IMR-90 (cell line): ENCODE measurements at regions not wholly inside any gene's neighbourhood (a gene's known extent, or its start where the extent isn't known, plus 50 kb on each side); places are given as distances from the start of the nearest gene placed in this dataset.

Source experiments
- ATAC-seq: fragments of 200-7000 bp; cut with Tn5 transposase; 2 replicates; pipeline ENCODE4 v1.9.1; 2020; ENCODE audit warnings: low read depth, mild to moderate bottlenecking, moderate library complexity
- BruUV-seq: library from RNA; stranded (reverse); fragments of 400-500 nt; replicated peaks from 2 replicates; lab custom pipeline; 2021; lab: Mats Ljungman, UMichigan
- CTCF ChIA-PET: fragments of 300-600 bp; formaldehyde crosslinking; extraction: SDS; loops from one replicate; lab custom pipeline; 2021; ENCODE audit warnings: antibody characterized with exemption; lab: Yijun Ruan, JAX
- POLR2A ChIA-PET: fragments of 300-600 bp; sonication (Branson Sonifier 250); formaldehyde crosslinking; loops from one replicate; lab custom pipeline; 2022; ENCODE audit warnings: antibody characterized with exemption; ENCODE audit not compliant: unreplicated experiment; lab: Charles Lee
- DNase-seq: peaks from one replicate; pipeline ENCODE4 v3.0.0; 2013
- H2AFZ ChIP-seq: replicated peaks from 2 replicates; pipeline ENCODE3; 2013; ENCODE audit warnings: low read length, mild to moderate bottlenecking; ENCODE audit not compliant: poor library complexity
- H2AK5ac ChIP-seq: 2 replicates; pipeline ENCODE4 v1.6.1; 2013; ENCODE audit warnings: low read depth, low read length, inconsistent platforms
- H2AK9ac ChIP-seq: replicated peaks from 2 replicates; pipeline ENCODE3; 2013; ENCODE audit warnings: mild to moderate bottlenecking, low read depth, low read length, moderate library complexity; ENCODE audit not compliant: poor library complexity
- H2BK120ac ChIP-seq: 2 replicates; pipeline ENCODE4 v1.6.1; 2013; ENCODE audit warnings: low read depth, low read length, inconsistent platforms
- H2BK15ac ChIP-seq: 3 replicates; pipeline ENCODE4 v1.6.1; 2013; ENCODE audit warnings: low read depth, low read length, inconsistent platforms
- H2BK20ac ChIP-seq: 2 replicates; pipeline ENCODE4 v1.6.1; 2013; ENCODE audit warnings: low read depth, mild to moderate bottlenecking, inconsistent platforms, low read length, moderate library complexity
- H2BK5ac ChIP-seq: 2 replicates; pipeline ENCODE4 v1.6.1; 2013; ENCODE audit warnings: mild to moderate bottlenecking, low read depth, low read length, inconsistent platforms; ENCODE audit not compliant: poor library complexity, severe bottlenecking
- H3K14ac ChIP-seq: replicated peaks from 2 replicates; pipeline ENCODE4 v1.6.1; 2013; ENCODE audit warnings: low read depth, low read length, inconsistent platforms
- H3K18ac ChIP-seq: 2 replicates; pipeline ENCODE4 v1.6.1; 2013; ENCODE audit warnings: low read depth, low read length, control low read depth
- H3K23ac ChIP-seq: 2 replicates; pipeline ENCODE4 v1.6.1; 2013; ENCODE audit warnings: low read depth, low read length, inconsistent platforms
- H3K27ac ChIP-seq: 2 replicates; pipeline ENCODE4 v1.5.1; 2013; ENCODE audit warnings: mild to moderate bottlenecking, control low read depth, low read length; ENCODE audit not compliant: insufficient read depth
- H3K27me3 ChIP-seq: 2 replicates; pipeline ENCODE4 v1.6.1; 2013; ENCODE audit warnings: low read length; ENCODE audit not compliant: control insufficient read depth, insufficient read depth
- H3K36me3 ChIP-seq: 2 replicates; pipeline ENCODE4 v1.6.1; 2013; ENCODE audit warnings: low read length, mixed read lengths; ENCODE audit not compliant: control insufficient read depth, insufficient read depth
- H3K4ac ChIP-seq: 2 replicates; pipeline ENCODE4 v1.6.1; 2013; ENCODE audit warnings: low read depth, low read length, inconsistent platforms
- H3K4me1 ChIP-seq: 2 replicates; pipeline ENCODE4 v1.6.1; 2013; ENCODE audit warnings: low read length, mixed read lengths; ENCODE audit not compliant: control insufficient read depth, insufficient read depth
- H3K4me2 ChIP-seq: 2 replicates; pipeline ENCODE4 v1.6.1; 2013; ENCODE audit warnings: low read depth, mild to moderate bottlenecking, control low read depth, low read length, moderate library complexity
- H3K4me3 ChIP-seq: 2 replicates; pipeline ENCODE4 v1.5.1; 2013; ENCODE audit warnings: low read depth, mild to moderate bottlenecking, control low read depth, low read length, moderate library complexity; ENCODE audit not compliant: insufficient read depth
- H3K56ac ChIP-seq: 2 replicates; pipeline ENCODE4 v1.6.1; 2013; ENCODE audit warnings: low read length, inconsistent platforms; ENCODE audit not compliant: insufficient read depth; ENCODE audit errors: extremely low read depth
- H3K79me1 ChIP-seq, 2 experiments: 2 replicates each; pipeline ENCODE4 v1.6.1; 2013; ENCODE audit warnings: low read length in 2 of 2, inconsistent platforms in 1 of 2, low read depth in 1 of 2
- H3K9ac ChIP-seq: 2 replicates; pipeline ENCODE4 v1.6.1; 2013; ENCODE audit warnings: low read depth, low read length, control low read depth
- H3K9me1 ChIP-seq: 2 replicates; pipeline ENCODE4 v1.6.1; 2013; ENCODE audit warnings: low read length, inconsistent platforms; ENCODE audit not compliant: insufficient read depth
- H3K9me3 ChIP-seq: 2 replicates; pipeline ENCODE4 v1.6.1; 2013; ENCODE audit warnings: low read length; ENCODE audit not compliant: control insufficient read depth, insufficient read depth
- H4K20me1 ChIP-seq: 2 replicates; pipeline ENCODE4 v1.6.1; 2013; ENCODE audit warnings: low read length, inconsistent platforms; ENCODE audit not compliant: insufficient read depth
- H4K5ac ChIP-seq: 2 replicates; pipeline ENCODE4 v1.6.1; 2013; ENCODE audit warnings: mild to moderate bottlenecking, low read depth, low read length, control low read depth
- H4K8ac ChIP-seq, 2 experiments: 2 replicates each; pipeline ENCODE4 v1.6.1; 2013; ENCODE audit warnings: low read depth in 2 of 2, low read length in 2 of 2, control low read depth in 1 of 2, inconsistent platforms in 1 of 2
- H4K91ac ChIP-seq: 2 replicates; pipeline ENCODE4 v1.6.1; 2013; ENCODE audit warnings: low read depth, low read length, inconsistent platforms; ENCODE audit not compliant: insufficient read depth
- BHLHE40 ChIP-seq: fragments of 150-350 bp; IDR thresholded peaks from 2 replicates; pipeline ENCODE4 v1.6.1; 2016; ENCODE audit warnings: mild to moderate bottlenecking, low read depth, low read length
- CEBPB ChIP-seq: IDR thresholded peaks from 2 replicates; pipeline ENCODE4 v1.6.1; 2012; ENCODE audit warnings: low read depth, low read length, improper control_type of control experiment
- CHD1 ChIP-seq: IDR thresholded peaks from 2 replicates; pipeline ENCODE4 v1.6.1; 2012; ENCODE audit warnings: low read depth, low read length, improper control_type of control experiment
- CTCF ChIP-seq: conservative IDR thresholded peaks from 2 replicates; pipeline ENCODE4 v1.5.1; 2012; ENCODE audit warnings: mild to moderate bottlenecking, low read depth, low read length, improper control_type of control experiment
- ELK1 ChIP-seq: fragments of 150-350 bp; IDR thresholded peaks from 2 replicates; pipeline ENCODE4 v1.6.1; 2016; ENCODE audit warnings: low read depth, mild to moderate bottlenecking, low read length, moderate library complexity, borderline replicate concordance
- FOS ChIP-seq: fragments of 150-350 bp; IDR thresholded peaks from 2 replicates; pipeline ENCODE4 v1.6.1; 2016; ENCODE audit warnings: low read depth, low read length
- MAFK ChIP-seq: IDR thresholded peaks from 2 replicates; pipeline ENCODE4 v1.6.1; 2012; ENCODE audit warnings: low read depth, low read length, improper control_type of control experiment
- MAZ ChIP-seq: IDR thresholded peaks from 2 replicates; pipeline ENCODE4 v1.6.1; 2012; ENCODE audit warnings: low read depth, mild to moderate bottlenecking, low read length, improper control_type of control experiment, moderate library complexity, borderline replicate concordance
- MXI1 ChIP-seq: IDR thresholded peaks from 2 replicates; pipeline ENCODE4 v1.6.1; 2012; ENCODE audit warnings: low read depth, mild to moderate bottlenecking, low read length, moderate library complexity, borderline replicate concordance
- NFE2L2 ChIP-seq: fragments of 150-350 bp; IDR thresholded peaks from 2 replicates; pipeline ENCODE4 v1.6.1; 2016; ENCODE audit warnings: low read depth, mild to moderate bottlenecking, low read length
- POLR2A ChIP-seq: IDR thresholded peaks from 2 replicates; pipeline ENCODE4 v1.6.1; 2012; ENCODE audit warnings: mild to moderate bottlenecking, low read depth, low read length
- RAD21 ChIP-seq: IDR thresholded peaks from 2 replicates; pipeline ENCODE4 v1.6.1; 2012; ENCODE audit warnings: low read length, improper control_type of control experiment
- RCOR1 ChIP-seq: IDR thresholded peaks from 2 replicates; pipeline ENCODE4 v1.6.1; 2012; ENCODE audit warnings: mild to moderate bottlenecking, low read length, improper control_type of control experiment; ENCODE audit not compliant: insufficient replicate concordance
- RFX5 ChIP-seq: IDR thresholded peaks from 2 replicates; pipeline ENCODE4 v1.8.0; 2012; ENCODE audit warnings: low read depth, mild to moderate bottlenecking, low read length, moderate library complexity
- SMC3 ChIP-seq: fragments of 150-350 bp; IDR thresholded peaks from 2 replicates; pipeline ENCODE4 v1.6.1; 2016; ENCODE audit warnings: low read depth, mild to moderate bottlenecking, antibody characterized with exemption, low read length, moderate library complexity
- USF2 ChIP-seq: fragments of 150-350 bp; IDR thresholded peaks from 2 replicates; pipeline ENCODE4 v1.6.1; 2017; ENCODE audit warnings: mild to moderate bottlenecking, antibody characterized with exemption, low read length, low read depth
- WGBS, 2 experiments: methylation state at CpG; one replicate each; pipeline versions ENCODE4 v1.1.5 to v1.1.7; 2013; ENCODE audit warnings: missing lambda C conversion rate in 2 of 2; ENCODE audit not compliant: insufficient read length in 1 of 2; ENCODE audit errors: extremely low coverage in 2 of 2; 5-methylcytosine and 5-hydroxymethylcytosine counted together
- dilution Hi-C: fragments of 300-500 bp; cut with HindIII; formaldehyde crosslinking; loops from one replicate; pipeline ENCODE4 v1.14.3; 2018; ENCODE audit warnings: low sequenced_read_pairs; ENCODE audit not compliant: unreplicated experiment
- in situ Hi-C: fragments of 300-500 bp; cut with MboI; formaldehyde crosslinking; loops from 3 replicates; pipeline ENCODE4 v1.14.3; 2019; ENCODE audit warnings: low sequenced_read_pairs, inconsistent platforms, mixed read lengths
- intact Hi-C: fragments of 100-400 bp; cut with micrococcal nuclease; formaldehyde crosslinking; loops from 2 replicates; pipeline ENCODE4 v1.10.0; 2022

- H4K5ac ChIP-seq = no peak overlapping the region
- ChIA-PET CTCF (interaction anchor here (0.7 kb wide), 1 partner anchor 72 kb away, joined by 3 read pairs; no protein-coding TSS in a partner anchor), POLR2A (no interaction called here)
- H3K14ac ChIP-seq = no peak overlapping the region
- WGBS, 2 experiments = 29% methylated on average over 1 of the region's 4 CpGs; no CpG with 5 or more reads in 1 of the 2 experiments
- H3K79me1 ChIP-seq = no peaks in the 10 kb centered on the region
- peaks cover 4% of the 10 kb centered on the region; the same call in 1 of the 2 replicates for H3K27me3 ChIP-seq
- dilution Hi-C loops (no loop called here), intact Hi-C loops (no loop called here), in situ Hi-C loops (no loop called here)
- no peak overlapping the region for H2AFZ ChIP-seq
- no peak overlapping the region for H2BK20ac ChIP-seq
- H3K4me3 ChIP-seq = no peak overlapping the region
- ATAC-seq (no peak), DNase-seq (no peak)
- no peak overlapping the region for H2AK5ac ChIP-seq
- H2BK5ac ChIP-seq = no peak overlapping the region
- no peak overlapping the region for H3K18ac ChIP-seq
- no peak overlapping the region for H4K8ac ChIP-seq
- TF ChIP-seq RFX5 (no peak), POLR2A (no peak), CHD1 (no peak), CTCF (no peak), CEBPB (no peak), MXI1 (no peak), NFE2L2 (no peak), RAD21 (no peak), MAZ (no peak), ELK1 (no peak), FOS (no peak), USF2 (no peak), SMC3 (no peak), BHLHE40 (no peak), RCOR1 (no peak), MAFK (no peak)
- no TSS peak for BruUV-seq
- H3K4me1 ChIP-seq = no peaks in the 10 kb centered on the region
- no peak overlapping the region for H2BK120ac ChIP-seq
- no peak overlapping the region for H2BK15ac ChIP-seq
- no peak overlapping the region for H2AK9ac ChIP-seq
- H3K23ac ChIP-seq = no peak overlapping the region
- H3K9me3 ChIP-seq = no peaks in the 10 kb centered on the region
- H3K9me1 ChIP-seq = no peaks in the 10 kb centered on the region
- no peak overlapping the region for H3K56ac ChIP-seq
- H4K20me1 ChIP-seq = no peaks in the 10 kb centered on the region
- no peak overlapping the region for H3K9ac ChIP-seq
- no peak overlapping the region for H3K4ac ChIP-seq
- no peak overlapping the region for H3K27ac ChIP-seq
- no peaks in the 10 kb centered on the region for H3K36me3 ChIP-seq
- H4K91ac ChIP-seq = no peak overlapping the region
- H3K4me2 ChIP-seq = no peak overlapping the region
Observed at GRCh38 chr16:50450957-50451356, 82.2 kb upstream of the BRD7 start.
